ENCODE measurements at regions not wholly inside any gene's neighbourhood (a gene's known extent, or its start where the extent isn't known, plus 50 kb on each side); places are given as distances from the start of the nearest gene placed in this dataset.
"Not testable (repeated sequence)": the region's sequence is repeated elsewhere in the genome, so short reads cannot be mapped to it uniquely, and the experiment has no call there.

GRCh38 chr10:29746080-29746797 lies 111.5 kb upstream of the SVIL start:
- DNase-seq: no peak

DNA sequence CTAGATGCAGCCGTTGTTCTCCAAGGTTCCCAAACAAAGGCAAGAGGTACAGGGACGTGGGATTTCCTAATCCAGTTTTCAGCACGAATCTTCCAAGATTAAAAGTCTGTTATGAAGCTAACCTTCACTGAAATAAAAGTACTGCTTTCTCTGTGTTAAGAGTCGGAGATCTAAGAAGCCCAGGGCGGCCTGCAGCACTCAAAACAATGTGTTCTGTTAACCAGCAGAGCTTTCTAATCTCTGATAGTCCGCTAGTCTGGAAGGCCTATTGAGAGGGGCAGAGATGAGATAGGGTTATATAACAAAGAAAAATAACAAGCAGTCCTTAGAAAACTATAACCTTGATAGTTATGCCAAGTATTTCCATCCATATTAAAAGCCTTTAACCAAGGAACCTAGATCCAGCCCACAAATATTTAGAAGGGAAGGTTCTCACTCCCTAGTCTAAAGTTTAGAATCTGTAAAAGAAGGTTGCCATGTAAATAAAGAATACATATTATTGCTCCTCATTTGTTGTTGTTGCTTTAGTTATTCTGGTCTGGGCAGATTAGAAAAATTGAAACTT lies 106.3 kb upstream of the SVIL start:
- DNase-seq: no peak

DNA sequence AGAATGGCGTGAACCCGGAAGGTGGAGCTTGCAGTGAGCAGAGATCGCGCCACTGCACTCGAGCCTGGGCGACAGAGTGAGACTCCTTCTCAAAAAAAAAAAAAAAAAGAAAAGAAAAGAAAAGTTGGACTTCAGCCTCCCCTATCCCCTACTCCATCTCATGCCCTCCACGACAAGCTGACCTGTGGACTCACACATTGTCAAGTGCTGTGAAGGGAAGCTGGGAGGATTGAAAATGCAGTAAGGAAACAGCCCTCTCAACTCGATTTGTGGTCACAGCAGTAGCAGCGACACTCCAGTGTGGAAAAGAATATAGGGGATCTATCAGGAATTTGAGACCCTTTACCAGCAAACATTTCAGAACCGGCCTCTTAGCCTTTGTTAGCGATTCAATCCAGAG lies 103.6 kb upstream of the SVIL start:
- no peak for DNase-seq

- no peak for DNase-seq
Measured at GRCh38 chr10:29737074-29737593, 102.4 kb upstream of the SVIL start.

DNA sequence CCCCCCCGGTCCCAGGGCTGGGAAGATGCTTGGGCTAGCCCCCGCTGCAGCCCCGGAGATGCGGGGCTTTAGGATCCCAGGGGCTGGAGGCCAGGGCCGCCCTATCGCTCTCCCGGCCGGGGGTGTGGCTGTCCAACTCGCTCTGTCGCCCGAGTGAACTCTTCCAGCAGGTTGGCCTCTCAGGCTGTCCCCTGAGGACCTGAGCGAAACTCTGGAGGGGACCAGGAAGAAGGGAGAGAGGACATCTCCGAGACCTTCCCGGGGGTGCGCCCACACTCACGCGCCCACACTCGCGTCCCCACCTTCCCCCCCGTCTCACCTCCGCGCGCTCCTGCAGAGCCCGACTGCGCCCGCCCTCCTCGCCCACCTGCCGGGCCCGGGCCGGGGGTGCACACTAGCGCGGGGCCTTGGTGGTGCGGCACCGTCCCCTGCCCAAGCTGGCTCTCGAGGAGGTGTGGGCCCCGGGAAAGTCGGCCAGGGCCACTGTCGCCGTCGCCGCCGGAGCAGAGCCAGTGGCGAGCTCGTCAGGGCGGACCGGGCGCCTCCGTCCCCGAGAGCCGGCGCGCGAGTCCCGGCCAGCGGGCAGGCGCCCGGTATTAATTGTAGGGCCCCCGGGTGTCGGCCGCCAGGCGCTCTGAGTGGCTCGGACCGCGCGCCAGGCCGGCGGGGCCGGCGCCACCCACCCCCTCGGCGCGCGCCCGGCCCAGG lies 101.7 kb upstream of the SVIL start:
- DNase-seq: peak; percentile 12

- DNase-seq: peak; percentile 43
Measured at GRCh38 chr10:29735628-29736365, 101.0 kb upstream of the SVIL start.

DNA sequence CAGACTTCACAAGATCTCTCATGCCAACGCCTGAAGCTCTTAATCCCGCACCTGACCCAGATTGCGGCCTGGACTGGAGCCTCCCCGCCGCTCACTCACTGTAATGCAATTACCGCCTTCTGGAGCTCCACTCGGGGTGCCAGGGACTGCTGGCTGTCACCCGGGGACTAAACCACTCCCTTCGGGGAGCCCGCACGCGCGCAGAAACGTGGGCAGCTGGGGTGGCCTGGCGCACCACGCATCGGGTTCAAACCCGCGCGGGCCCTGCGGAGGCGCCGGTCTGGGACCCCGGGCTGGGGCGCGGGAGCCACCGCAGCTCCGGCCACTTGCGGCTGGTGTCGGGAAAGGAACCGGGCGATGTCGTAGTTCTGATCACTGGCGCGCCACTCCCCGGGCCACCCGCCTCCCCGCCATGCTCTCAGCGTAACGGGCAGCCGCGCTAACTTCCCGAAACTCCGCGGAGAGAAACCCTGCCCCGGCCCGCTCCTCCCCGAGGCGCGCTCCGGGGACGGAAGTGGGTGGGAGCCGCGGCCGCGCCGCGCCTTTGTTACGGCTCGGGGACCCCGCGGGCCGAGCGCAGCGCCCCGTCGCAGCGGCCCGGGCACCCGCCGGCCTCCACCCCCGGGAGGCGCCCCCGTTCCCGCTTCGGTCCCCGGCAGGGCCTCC lies 100.3 kb upstream of the SVIL start:
- peak; percentile 22 for DNase-seq

DNA sequence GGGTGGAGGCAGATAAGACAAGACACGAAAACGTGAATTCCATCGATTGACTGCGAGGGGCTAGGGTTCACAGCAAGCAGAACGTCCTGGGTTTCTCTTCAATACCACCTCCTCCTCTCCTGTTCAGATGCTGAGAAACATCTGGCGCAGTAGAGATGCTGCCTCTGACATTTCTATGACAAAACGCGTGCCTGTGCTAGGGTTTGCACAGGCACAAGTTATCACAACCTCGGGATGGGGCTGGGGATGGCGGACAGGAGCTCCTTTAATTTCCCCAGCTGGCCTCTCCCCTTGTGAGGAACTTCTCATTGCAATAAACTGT lies 99.8 kb upstream of the SVIL start:
- DNase-seq: no peak

DNA sequence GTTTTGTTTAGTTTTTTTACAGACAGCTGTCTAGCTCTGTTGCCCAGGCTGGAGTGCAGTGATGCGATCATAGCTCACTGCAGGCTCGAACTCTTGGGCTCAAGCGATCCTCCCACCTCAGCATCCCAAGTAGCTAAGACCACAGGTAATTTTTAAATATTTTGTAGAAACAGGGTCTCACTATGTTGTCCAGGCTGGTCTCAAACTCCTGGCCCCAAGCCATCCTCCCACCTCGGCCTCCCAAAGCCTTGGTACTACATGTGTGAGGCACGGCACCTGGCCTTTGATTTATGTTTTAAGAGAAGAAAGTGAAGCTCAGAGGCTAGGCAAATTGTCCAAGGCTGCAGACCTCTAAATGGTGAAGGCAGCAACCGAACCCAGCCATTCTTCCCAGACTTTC lies 98.6 kb upstream of the SVIL start:
- no peak for DNase-seq

DNA sequence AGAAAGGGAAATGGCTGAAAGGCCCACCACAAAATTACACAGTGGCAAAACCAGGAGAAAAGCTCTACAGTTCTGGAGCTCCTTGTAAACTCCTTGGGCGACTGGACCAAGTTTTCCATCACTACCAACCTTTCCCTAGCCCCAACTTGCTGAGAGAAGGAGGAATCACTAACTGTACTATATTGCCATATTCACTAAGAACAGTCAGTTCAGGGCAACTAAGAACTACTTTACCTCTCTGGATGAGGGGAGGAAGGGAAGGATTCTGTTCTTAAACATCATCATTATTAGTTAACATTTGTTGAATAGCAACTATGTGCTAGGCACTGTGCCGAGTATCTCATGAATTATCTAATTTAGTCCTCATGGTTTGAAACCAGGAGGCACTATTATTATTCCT lies 98.1 kb upstream of the SVIL start:
- DNase-seq: no peak

DNA sequence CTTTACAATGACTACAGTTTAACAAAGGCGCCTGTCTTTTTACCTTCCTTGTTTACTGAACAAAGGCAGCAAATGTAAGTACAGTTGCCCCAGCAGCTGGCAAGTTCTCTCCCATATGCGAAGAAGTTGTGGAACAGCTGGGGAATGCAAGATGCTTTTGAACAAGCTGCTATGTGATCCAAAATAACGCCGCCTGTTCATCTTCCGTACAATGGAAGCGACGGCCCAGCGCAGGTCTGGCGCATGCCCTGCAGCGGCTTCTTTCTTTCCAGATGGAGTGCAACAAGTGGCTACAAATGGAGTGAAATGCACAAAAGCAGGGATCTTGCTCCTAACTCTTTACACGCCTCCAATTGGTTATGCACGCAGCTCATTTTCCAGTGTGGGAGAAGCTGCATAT lies 97.0 kb upstream of the SVIL start:
- DNase-seq: no peak

DNA sequence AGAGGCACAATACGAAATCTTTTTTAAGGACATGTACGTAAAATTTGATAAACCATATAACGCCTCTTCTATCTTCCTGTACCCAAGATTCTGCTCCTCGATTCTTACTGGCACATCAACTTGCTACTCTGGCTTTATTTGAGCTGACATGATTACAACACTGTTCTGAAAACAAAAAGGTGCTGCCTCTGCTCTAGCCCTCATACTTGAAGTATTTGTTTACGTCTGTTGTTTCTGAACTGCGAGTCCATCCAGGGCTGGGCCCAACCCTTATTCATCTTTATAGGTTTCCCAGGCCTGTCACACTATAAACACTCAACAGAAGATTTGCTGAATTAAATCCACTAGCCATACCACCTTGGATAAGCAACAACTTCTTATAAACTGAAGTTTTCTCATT lies 96.2 kb upstream of the SVIL start:
- no peak for DNase-seq

- no peak for DNase-seq
Measured at GRCh38 chr10:29730458-29730857, 95.7 kb upstream of the SVIL start.

DNA sequence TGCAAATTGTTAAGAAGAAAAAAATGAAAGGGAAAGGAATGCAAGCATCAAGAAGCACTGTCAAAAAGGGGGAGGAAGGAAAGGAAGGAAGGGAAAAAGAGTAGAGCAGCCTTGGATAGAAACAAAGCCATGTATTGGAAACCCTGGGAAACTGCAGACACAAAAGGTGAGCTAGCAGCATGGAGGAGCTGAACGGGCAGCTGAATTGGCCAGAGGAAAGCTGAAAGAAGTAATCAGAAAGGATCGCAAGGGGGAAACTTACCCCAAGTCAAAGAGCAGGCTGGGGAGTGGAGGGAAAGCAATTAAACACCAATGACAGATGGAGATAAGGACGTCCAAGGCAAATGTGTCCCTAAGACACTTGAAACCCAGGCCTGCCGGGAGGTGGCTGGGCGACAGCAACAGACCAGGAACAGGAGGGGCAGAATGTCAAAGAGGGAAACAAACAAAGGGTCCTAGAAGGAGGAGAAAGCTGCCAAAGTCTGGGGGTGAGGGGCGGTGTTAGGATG lies 93.8 kb upstream of the SVIL start:
- DNase-seq: no peak

- not testable (repeated sequence) for DNase-seq
Measured at GRCh38 chr10:29725927-29726326, 91.2 kb upstream of the SVIL start.

DNA sequence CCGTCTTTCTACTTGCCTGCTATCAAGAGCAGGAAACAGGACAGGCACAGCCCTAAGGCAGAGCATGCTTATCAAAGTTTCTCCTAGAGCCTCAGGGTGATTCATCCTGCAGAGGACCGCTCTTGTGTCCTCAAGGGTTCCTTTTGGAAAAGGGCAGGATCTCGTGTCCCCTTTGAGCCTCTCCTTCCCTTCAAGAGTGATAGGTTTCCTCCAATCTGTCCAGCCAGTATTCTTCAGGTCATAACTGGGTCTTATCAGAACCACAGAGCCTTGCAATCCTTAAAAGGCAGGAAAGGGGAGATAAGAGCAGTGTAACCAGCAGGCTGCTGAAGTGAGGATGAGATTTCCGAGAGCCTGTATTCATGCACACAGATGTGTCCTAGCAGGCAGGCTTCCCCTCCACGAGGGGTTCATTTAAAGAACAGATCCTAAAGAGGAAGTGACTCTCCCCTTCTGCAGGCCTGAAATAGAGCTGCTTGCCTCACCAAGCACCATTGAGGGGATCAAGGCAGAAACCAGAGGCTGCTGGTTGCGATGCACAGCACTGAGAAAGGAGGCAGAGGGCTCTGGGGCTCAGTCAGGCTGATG lies 90.5 kb upstream of the SVIL start:
- DNase-seq: no peak

GRCh38 chr10:29723726-29724125 lies 89.0 kb upstream of the SVIL start:
- DNase-seq: no peak

- DNase-seq: no peak
Measured at GRCh38 chr10:29722777-29723176, 88.0 kb upstream of the SVIL start.

DNA sequence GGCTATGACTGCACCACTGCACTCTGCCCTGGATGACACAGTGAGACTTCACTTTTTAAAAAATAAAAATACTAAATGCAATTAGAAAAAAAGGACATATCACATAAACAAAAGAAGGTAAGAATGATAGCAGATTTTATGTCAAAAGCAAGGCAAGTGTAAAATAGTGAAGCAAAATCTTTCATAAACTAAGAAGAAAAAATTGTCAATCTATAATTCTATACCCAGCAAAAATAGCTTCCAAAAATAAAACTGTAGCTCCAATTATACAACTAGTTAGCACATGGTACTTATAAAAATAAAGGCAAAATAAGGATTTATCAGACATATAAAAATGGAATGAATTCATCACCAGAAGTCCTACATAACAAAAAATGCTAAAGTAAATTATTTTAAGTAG lies 85.4 kb upstream of the SVIL start:
- no peak for DNase-seq

GRCh38 chr10:29719281-29719675 lies 84.5 kb upstream of the SVIL start:
- DNase-seq: no peak

GRCh38 chr10:29715296-29715695 lies 80.5 kb upstream of the SVIL start:
- no peak for DNase-seq

GRCh38 chr10:29714096-29714874 lies 79.5 kb upstream of the SVIL start:
- no peak for DNase-seq
